Type B pancreatic cell (in vitro differentiated cells): ENCODE measurements at regions not wholly inside any gene's neighbourhood (a gene's known extent, or its start where the extent isn't known, plus 50 kb on each side); places are given as distances from the start of the nearest gene placed in this dataset.

Experiments
- DNase-seq: peaks from one replicate; pipeline ENCODE4 v3.0.0; 2021; ENCODE audit warnings: mixed read lengths; ENCODE audit not compliant: unreplicated experiment; ENCODE audit errors: extremely low spot score
- H3K27ac Mint-ChIP-seq: 2 replicates; pipeline ENCODE4 v1.8.0; 2021; ENCODE audit warnings: mild to moderate bottlenecking, mixed read lengths
- H3K27me3 Mint-ChIP-seq: 2 replicates; pipeline ENCODE4 v1.8.0; 2021; ENCODE audit warnings: mixed read lengths
- H3K36me3 Mint-ChIP-seq: 2 replicates; pipeline ENCODE4 v1.8.0; 2021; ENCODE audit warnings: mixed read lengths
- H3K4me1 Mint-ChIP-seq: one replicate; pipeline ENCODE4 v1.8.0; 2021; ENCODE audit warnings: mixed read lengths; ENCODE audit not compliant: unreplicated experiment
- H3K4me3 Mint-ChIP-seq: 2 replicates; pipeline ENCODE4 v1.8.0; 2021; ENCODE audit warnings: mild to moderate bottlenecking, mixed read lengths
- H3K9me3 Mint-ChIP-seq: 2 replicates; pipeline ENCODE4 v1.8.0; 2021; ENCODE audit warnings: mixed read lengths
- CTCF ChIP-seq: fragments of 200-600 bp; sonication (generic); conservative IDR thresholded peaks from 2 replicates; pipeline ENCODE4 v1.5.0; 2021; ENCODE audit warnings: antibody characterized with exemption, mild to moderate bottlenecking

DNA sequence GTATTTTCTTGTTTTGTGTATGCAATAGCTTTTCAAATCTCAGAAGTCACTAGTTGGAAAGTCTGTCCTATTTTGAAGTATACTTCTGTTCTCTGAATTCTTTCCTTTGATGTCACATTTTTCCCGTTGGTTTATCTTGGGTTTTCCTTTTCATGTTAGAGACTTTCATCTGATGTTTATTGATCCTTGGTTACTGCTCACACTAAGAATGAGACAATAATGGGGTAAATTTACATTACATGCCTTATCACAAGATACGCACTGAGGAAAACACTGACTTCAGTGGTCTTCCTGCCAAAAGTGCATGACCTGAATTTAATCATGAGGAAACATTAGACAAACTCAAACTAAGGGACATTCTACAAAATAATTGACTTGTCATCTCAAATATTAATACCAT, 63.5 kb upstream of the C1GALT1 start:
- no peak overlapping the region for H3K27ac Mint-ChIP-seq
- H3K4me3 Mint-ChIP-seq = no peak overlapping the region
- H3K9me3 Mint-ChIP-seq = no peaks in the 10 kb centered on the region
- DNase-seq = no peak
- no peaks in the 10 kb centered on the region for H3K27me3 Mint-ChIP-seq
- no peak for TF ChIP-seq CTCF
- H3K36me3 Mint-ChIP-seq = no peaks in the 10 kb centered on the region
- H3K4me1 Mint-ChIP-seq = peaks cover 8% of the 10 kb centered on the region

DNA sequence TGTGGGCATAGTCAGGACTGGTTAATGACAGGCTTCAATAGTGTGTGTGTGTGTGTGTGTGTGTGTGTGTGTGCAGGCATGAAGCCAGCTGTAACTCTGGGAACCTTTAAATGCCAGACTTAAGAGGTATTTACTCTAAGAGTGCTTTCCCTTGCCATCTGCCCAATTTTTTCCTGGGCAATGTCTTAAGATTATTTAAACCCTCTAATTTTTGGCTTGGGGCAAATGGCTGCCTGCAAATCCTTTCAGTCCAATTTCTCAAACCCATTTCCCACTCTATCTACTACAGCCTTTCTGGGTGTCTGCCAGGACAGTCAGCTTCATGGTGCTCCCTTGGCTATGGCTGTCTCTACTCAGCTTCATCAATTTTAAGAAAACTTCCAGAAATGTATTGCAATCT, 62.6 kb upstream of the C1GALT1 start:
- TF ChIP-seq CTCF = no peak
- Mint-ChIP-seq H3K27me3 (no peaks in the 10 kb centered on the region), H3K4me3 (no peak overlapping the region), H3K4me1 (peaks cover 5% of the 10 kb centered on the region), H3K36me3 (no peaks in the 10 kb centered on the region), H3K9me3 (no peaks in the 10 kb centered on the region), H3K27ac (no peak overlapping the region)
- no peak for DNase-seq

DNA sequence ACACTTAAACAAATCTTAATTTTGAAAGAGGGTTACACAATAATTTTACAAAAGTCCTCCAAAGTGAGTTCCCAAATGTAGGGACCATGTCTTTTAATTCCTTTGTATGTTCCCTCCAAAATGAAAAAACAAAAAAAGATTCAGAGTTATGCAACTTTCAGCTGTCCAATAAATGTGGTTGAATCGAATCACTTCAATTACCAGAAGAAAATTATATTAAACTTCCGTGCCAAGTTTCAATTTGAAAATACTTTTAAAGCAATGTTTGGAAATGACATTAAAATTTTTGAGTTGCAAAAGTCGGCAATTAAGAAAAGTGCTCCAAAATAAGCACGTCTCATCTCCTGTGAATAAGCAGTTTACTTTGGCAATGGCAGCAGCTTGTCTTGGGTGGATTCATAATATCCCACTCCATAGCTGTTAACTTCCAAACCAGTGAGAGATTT, 60.3 kb upstream of the C1GALT1 start:
- Mint-ChIP-seq H3K4me3 (no peak overlapping the region), H3K9me3 (no peaks in the 10 kb centered on the region), H3K27ac (no peak overlapping the region), H3K27me3 (no peaks in the 10 kb centered on the region), H3K36me3 (no peaks in the 10 kb centered on the region), H3K4me1 (peaks cover 4% of the 10 kb centered on the region)
- TF ChIP-seq CTCF = no peak
- no peak for DNase-seq

DNA sequence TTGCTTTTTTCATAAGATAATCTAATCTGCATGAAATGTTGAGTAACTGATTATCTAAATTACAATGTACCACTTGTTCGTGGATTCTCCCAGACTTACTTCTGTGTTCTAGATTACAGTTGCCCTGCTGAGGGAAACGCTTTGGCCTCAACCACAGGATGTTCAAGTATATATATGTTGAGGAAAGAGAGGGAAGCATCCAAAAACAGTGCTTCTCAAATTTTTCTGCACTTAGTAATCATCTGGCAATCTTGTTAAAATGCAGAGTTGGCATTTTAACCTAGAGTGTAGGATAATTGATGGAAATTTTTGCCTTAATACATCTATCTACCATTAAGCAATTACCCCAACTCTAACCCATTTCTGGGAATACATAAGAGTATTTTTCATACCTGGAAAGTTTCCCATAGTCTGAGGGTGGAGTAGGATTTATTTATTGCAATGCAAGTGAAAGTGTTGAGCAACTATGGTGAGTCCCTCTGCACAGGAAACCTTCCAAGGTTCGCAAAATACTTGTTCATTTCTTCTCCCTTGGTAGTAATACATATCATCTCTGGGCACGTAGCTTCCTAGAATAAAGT, 59.6 kb upstream of the C1GALT1 start:
- H3K4me1 Mint-ChIP-seq = peaks cover 4% of the 10 kb centered on the region
- H3K27me3 Mint-ChIP-seq = no peaks in the 10 kb centered on the region
- H3K36me3 Mint-ChIP-seq = no peaks in the 10 kb centered on the region
- no peak overlapping the region for H3K4me3 Mint-ChIP-seq
- TF ChIP-seq CTCF = no peak
- no peak overlapping the region for H3K27ac Mint-ChIP-seq
- no peaks in the 10 kb centered on the region for H3K9me3 Mint-ChIP-seq
- no peak for DNase-seq

DNA sequence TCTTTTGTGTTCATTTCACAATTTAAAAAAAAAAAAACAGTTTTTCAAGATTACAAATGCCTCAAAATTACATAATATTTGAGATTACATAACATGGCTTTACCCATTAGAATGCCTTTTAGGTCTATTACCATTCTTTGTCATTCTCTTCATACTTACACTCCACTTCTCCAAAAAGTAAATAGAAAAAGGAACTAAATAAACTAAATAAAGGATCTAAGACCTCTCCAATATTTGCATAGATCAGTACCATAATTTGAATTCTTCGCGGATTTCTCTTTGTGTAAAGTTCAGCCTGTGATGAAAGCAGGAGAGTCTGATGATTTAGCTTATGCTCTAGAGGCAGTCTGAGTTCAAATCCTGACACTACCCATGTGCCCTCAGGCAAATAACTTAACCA, 56.4 kb upstream of the C1GALT1 start:
- H3K9me3 Mint-ChIP-seq = no peaks in the 10 kb centered on the region
- no peak for TF ChIP-seq CTCF
- no peaks in the 10 kb centered on the region for H3K36me3 Mint-ChIP-seq

DNA sequence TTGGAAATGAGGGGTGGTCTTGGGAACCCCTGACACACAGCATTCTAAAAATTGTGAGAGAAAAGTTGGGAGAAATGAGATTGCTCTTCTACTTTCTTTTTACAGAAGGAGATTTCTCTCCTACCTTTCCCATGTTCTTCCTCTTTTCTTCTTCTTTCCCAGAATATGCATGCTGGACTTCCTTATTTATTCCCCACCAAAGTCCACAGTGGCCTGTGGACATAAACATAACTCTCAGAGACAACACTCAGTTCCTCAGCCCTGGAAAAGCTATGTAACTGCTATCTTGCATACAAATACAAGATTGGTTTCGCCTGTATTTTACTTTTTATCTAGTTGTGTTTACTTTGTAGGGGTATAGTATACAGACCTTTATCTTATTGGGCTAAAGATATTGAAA, 54.6 kb upstream of the C1GALT1 start:
- TF ChIP-seq CTCF = no peak
- H3K4me3 Mint-ChIP-seq = no peak overlapping the region
- DNase-seq = no peak
- no peak overlapping the region for H3K27ac Mint-ChIP-seq
- H3K4me1 Mint-ChIP-seq = no peaks in the 10 kb centered on the region
- no peaks in the 10 kb centered on the region for H3K36me3 Mint-ChIP-seq
- H3K9me3 Mint-ChIP-seq = no peaks in the 10 kb centered on the region
- no peaks in the 10 kb centered on the region for H3K27me3 Mint-ChIP-seq

More for the DNA sequence above, 56.4 kb upstream of the C1GALT1 start:
- Mint-ChIP-seq H3K4me3 (no peak overlapping the region), H3K4me1 (no peaks in the 10 kb centered on the region), H3K27me3 (no peaks in the 10 kb centered on the region), H3K27ac (no peak overlapping the region)
- no peak for DNase-seq
